Small intestine (tissue), 7 donors: ENCODE measurements at regions not wholly inside any gene's neighbourhood (a gene's known extent, or its start where the extent isn't known, plus 50 kb on each side); places are given as distances from the start of the nearest gene placed in this dataset.

Experiments
- DNase-seq, 2 donors: peaks; one replicate each; pipeline versions ENCODE4 v3.0.0 to v3.0.0-alpha.2; 2013
- FAIRE-seq: peaks from 2 replicates; lab custom pipeline; 2012; peaks lifted over from hg19 to GRCh38; lab: Jason Lieb, UNC
- H3K27ac ChIP-seq, 3 donors: one replicate each; pipeline ENCODE4 v1.5.1; 2013; ENCODE audit warnings: low read length in 2 of 3, mild to moderate bottlenecking in 2 of 3, control low read depth in 1 of 3, inconsistent platforms in 1 of 3, low read depth in 1 of 3, moderate library complexity in 1 of 3
- H3K27me3 ChIP-seq, 3 donors: one replicate each; pipeline ENCODE4 v1.6.1; 2013; ENCODE audit warnings: low read length in 3 of 3, inconsistent platforms in 1 of 3; ENCODE audit not compliant: control insufficient read depth in 3 of 3, insufficient read depth in 3 of 3
- H3K36me3 ChIP-seq, 3 donors: one replicate each; pipeline ENCODE4 v1.6.1; 2013; ENCODE audit warnings: low read length in 3 of 3, inconsistent platforms in 1 of 3, low read depth in 1 of 3, mild to moderate bottlenecking in 1 of 3, moderate library complexity in 1 of 3; ENCODE audit not compliant: control insufficient read depth in 3 of 3, insufficient read depth in 2 of 3
- H3K4me1 ChIP-seq, 3 donors: one replicate each; pipeline ENCODE4 v1.6.1; 2013; ENCODE audit warnings: low read length in 2 of 3, inconsistent platforms in 1 of 3, low read depth in 1 of 3, mild to moderate bottlenecking in 1 of 3, moderate library complexity in 1 of 3; ENCODE audit not compliant: control insufficient read depth in 3 of 3, insufficient read depth in 2 of 3
- H3K4me3 ChIP-seq, 3 donors: one replicate each; pipeline ENCODE4 v1.5.1; 2013; ENCODE audit warnings: low read length in 3 of 3, control low read depth in 1 of 3, inconsistent platforms in 1 of 3, low read depth in 1 of 3, mild to moderate bottlenecking in 1 of 3, moderate library complexity in 1 of 3
- H3K9me3 ChIP-seq, 2 donors: one replicate each; pipeline ENCODE4 v1.6.1; 2013; ENCODE audit warnings: low read depth in 1 of 2, low read length in 1 of 2; ENCODE audit not compliant: control insufficient read depth in 2 of 2, insufficient read depth in 1 of 2
- WGBS, 3 donors: extraction: QIAGEN DNeasy Blood & Tissue Kit; methylation state at CpG; one replicate each; pipeline ENCODE4 v1.1.7; 2013; 5-methylcytosine and 5-hydroxymethylcytosine counted together
- donor health status: healthy with polysubstance abuse.
- donor health status: control.
- donor health status: control.
- donor health status: Bipolar disorder and iron deficiency.
- donor health status: healthy.

DNA sequence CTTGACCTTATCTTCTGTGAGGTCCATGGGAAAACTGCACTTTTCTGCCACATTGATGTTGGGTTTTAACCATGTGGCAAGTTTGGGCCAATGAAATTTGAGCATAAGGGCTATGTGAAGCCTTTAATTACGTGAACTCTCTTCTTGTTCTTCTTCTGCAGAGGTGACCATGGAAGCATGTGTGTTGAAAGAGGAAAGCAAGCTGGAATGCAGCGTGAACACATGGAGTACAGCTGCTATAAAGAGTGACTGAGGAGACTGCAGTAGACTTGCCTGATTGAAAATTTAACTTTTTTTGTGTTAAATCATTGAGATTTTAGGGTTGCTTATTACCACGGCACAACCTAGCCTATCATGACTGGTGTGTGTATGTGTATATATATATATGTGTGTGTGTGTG is 347.3 kb downstream of the ZIC1 start:
- Histone ChIP-seq H3K4me3 (no peak overlapping the region), H3K9me3 (no peaks in the 10 kb centered on the region), H3K27me3 (no peaks in the 10 kb centered on the region), H3K27ac (no peak overlapping the region), H3K4me1 (no peaks in the 10 kb centered on the region), H3K36me3 (no peaks in the 10 kb centered on the region)
- WGBS, 3 donors: 62 to 82% (median 63%) methylated on average over 3 of the region's 3 CpGs
- DNase-seq (no peak), FAIRE-seq (no peak)

DNA sequence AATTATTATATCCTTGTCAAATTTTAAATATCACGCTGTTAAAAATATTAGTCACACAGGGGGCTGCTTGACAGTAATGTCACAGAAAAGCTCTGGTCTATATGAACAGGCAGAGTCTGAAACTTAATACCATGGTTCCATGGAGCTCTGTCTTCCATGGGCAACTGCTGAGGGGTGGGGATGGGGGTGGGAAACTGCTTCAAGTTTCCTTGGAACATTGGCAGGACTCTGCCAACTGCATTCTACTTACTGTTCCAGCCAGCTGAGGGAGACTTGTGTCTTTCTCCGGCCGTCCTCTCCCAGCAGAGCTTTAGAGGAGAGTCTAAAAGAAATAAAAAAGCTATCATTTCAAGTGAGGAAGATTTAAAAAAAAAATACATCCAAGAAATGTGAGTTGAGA is 348.7 kb downstream of the ZIC1 start:
- Histone ChIP-seq H3K36me3 (no peaks in the 10 kb centered on the region), H3K4me3 (no peak overlapping the region), H3K4me1 (no peaks in the 10 kb centered on the region), H3K27ac (no peak overlapping the region), H3K9me3 (no peaks in the 10 kb centered on the region), H3K27me3 (no peaks in the 10 kb centered on the region)
- DNase-seq (no peak), FAIRE-seq (no peak)
- 81 to 87% (median 83%) methylated on average over 3 of the region's 3 CpGs for WGBS, 3 donors

DNA sequence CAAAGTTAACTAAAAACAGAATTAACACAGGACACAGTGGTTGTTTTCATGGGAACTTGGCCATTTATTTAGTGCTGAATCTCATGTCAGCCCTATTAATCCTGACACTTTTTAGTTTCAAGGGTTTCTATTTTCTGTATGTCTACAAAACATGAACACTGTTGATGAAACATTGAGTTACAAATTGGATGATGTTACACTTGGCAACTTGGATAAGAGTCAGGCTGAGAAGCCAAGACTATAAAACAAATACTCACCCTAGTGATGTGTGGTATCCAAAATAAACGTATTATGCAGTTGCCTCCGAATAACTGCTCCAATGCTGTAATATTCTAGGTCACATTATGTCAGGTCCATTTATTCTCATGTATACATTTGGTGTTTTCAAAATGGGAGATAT is 349.6 kb downstream of the ZIC1 start:
- H3K9me3 ChIP-seq: no peaks in the 10 kb centered on the region
- 64 to 86% (median 80%) methylated on average over 2 of the region's 2 CpGs for WGBS, 3 donors
- no peak overlapping the region for H3K4me3 ChIP-seq
- no peak overlapping the region for H3K27ac ChIP-seq
- H3K4me1 ChIP-seq: no peaks in the 10 kb centered on the region
- FAIRE-seq (no peak), DNase-seq (peak in 1 of 2 donors; percentile 1)
- no peaks in the 10 kb centered on the region for H3K36me3 ChIP-seq
- H3K27me3 ChIP-seq: no peaks in the 10 kb centered on the region

DNA sequence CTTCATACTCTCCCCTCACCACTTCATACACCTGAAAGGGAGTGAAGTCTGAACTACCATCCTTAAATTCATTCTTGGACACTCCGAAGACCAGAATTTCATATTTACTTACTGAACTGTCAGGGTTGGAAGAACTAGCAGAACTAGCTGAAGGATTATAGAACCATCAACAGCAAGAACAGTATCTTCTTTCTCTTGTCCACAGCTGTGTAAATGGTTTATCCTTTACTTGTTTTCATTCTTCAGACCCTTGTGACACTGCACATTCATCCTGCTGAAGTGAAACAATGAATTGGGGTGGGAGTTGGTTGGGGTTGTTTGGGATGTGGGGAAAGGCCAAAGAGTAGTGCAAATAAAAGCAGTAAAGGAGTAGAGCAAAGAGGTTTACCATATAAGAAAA is 350.9 kb downstream of the ZIC1 start:
- Histone ChIP-seq H3K27me3 (no peaks in the 10 kb centered on the region), H3K9me3 (no peaks in the 10 kb centered on the region), H3K4me1 (no peaks in the 10 kb centered on the region), H3K27ac (no peak overlapping the region), H3K36me3 (no peaks in the 10 kb centered on the region), H3K4me3 (no peak overlapping the region)
- no peak for DNase-seq
- 67 to 74% (median 73%) methylated on average over 1 of the region's 1 CpG for WGBS, 3 donors
- no peak for FAIRE-seq

GRCh38 chr3:147760941-147761340 is 351.8 kb downstream of the ZIC1 start:
- H3K27ac ChIP-seq: no peak overlapping the region
- H3K27me3 ChIP-seq: no peaks in the 10 kb centered on the region
- no peaks in the 10 kb centered on the region for H3K9me3 ChIP-seq
- 26 to 34% (median 29%) methylated on average over 2 of the region's 2 CpGs for WGBS, 3 donors
- DNase-seq (peak; percentile 1 to 3), FAIRE-seq (no peak)
- no peaks in the 10 kb centered on the region for H3K4me1 ChIP-seq
- H3K36me3 ChIP-seq: no peaks in the 10 kb centered on the region
- no peak overlapping the region for H3K4me3 ChIP-seq

- DNase-seq (no peak), FAIRE-seq (no peak)
- no peaks in the 10 kb centered on the region for H3K9me3 ChIP-seq
- H3K36me3 ChIP-seq: no peaks in the 10 kb centered on the region
- 65 to 73% (median 65%) methylated on average over 2 of the region's 2 CpGs for WGBS, 3 donors
- no peaks in the 10 kb centered on the region for H3K27me3 ChIP-seq
- no peak overlapping the region for H3K4me3 ChIP-seq
- H3K4me1 ChIP-seq: no peaks in the 10 kb centered on the region
- no peak overlapping the region for H3K27ac ChIP-seq
Measured at GRCh38 chr3:147773116-147773630, 364.0 kb downstream of the ZIC1 start.

- Histone ChIP-seq H3K27ac (no peak overlapping the region), H3K36me3 (no peaks in the 10 kb centered on the region), H3K27me3 (no peaks in the 10 kb centered on the region), H3K4me1 (no peaks in the 10 kb centered on the region), H3K9me3 (no peaks in the 10 kb centered on the region), H3K4me3 (no peak overlapping the region)
- WGBS, 3 donors: 48 to 72% (median 56%) methylated on average over 2 of the region's 2 CpGs
- DNase-seq: no peak
- FAIRE-seq: no peak
Measured at GRCh38 chr3:147775411-147775810, 366.2 kb downstream of the ZIC1 start.

GRCh38 chr3:147775816-147776530 is 366.8 kb downstream of the ZIC1 start:
- no peaks in the 10 kb centered on the region for H3K36me3 ChIP-seq
- FAIRE-seq: no peak
- WGBS, 3 donors: 73 to 85% (median 82%) methylated on average over 4 of the region's 4 CpGs
- H3K27me3 ChIP-seq: no peaks in the 10 kb centered on the region
- no peak for DNase-seq
- H3K9me3 ChIP-seq: no peaks in the 10 kb centered on the region
- H3K4me1 ChIP-seq: no peaks in the 10 kb centered on the region
- H3K27ac ChIP-seq: no peak overlapping the region
- no peak overlapping the region for H3K4me3 ChIP-seq

DNA sequence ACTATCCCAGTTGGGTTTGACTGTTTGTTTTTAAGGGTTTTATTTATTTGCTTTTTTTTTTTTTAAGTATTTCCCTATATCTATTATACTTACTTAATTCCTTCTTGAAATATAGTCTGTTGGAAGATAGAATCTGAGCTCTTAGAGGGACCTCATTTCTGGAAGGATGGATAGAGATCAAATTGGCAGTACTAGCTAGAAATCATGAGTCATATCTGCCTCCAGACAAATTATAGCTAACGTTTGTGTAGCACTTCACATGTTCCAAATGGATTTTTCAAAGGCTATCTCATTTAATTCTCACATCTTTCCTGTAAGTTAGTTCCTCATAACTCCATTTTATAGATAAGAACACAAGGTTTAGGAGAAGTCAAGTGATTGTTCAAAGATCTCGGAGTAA is 384.7 kb downstream of the ZIC1 start:
- no peaks in the 10 kb centered on the region for H3K9me3 ChIP-seq
- no peak overlapping the region for H3K27ac ChIP-seq
- H3K4me1 ChIP-seq: no peaks in the 10 kb centered on the region
- H3K4me3 ChIP-seq: no peak overlapping the region
- 56 to 62% (median 56%) methylated on average over 2 of the region's 2 CpGs for WGBS, 3 donors
- DNase-seq (no peak), FAIRE-seq (no peak)
- H3K27me3 ChIP-seq: no peaks in the 10 kb centered on the region
- H3K36me3 ChIP-seq: no peaks in the 10 kb centered on the region
